HuH-7 (cell line): ENCODE measurements at regions not wholly inside any gene's neighbourhood (a gene's known extent, or its start where the extent isn't known, plus 50 kb on each side); places are given as distances from the start of the nearest gene placed in this dataset.

Source experiments
- DNase-seq: peaks from one replicate; pipeline ENCODE4 v3.0.0; 2011; ENCODE audit warnings: low spot score

DNA sequence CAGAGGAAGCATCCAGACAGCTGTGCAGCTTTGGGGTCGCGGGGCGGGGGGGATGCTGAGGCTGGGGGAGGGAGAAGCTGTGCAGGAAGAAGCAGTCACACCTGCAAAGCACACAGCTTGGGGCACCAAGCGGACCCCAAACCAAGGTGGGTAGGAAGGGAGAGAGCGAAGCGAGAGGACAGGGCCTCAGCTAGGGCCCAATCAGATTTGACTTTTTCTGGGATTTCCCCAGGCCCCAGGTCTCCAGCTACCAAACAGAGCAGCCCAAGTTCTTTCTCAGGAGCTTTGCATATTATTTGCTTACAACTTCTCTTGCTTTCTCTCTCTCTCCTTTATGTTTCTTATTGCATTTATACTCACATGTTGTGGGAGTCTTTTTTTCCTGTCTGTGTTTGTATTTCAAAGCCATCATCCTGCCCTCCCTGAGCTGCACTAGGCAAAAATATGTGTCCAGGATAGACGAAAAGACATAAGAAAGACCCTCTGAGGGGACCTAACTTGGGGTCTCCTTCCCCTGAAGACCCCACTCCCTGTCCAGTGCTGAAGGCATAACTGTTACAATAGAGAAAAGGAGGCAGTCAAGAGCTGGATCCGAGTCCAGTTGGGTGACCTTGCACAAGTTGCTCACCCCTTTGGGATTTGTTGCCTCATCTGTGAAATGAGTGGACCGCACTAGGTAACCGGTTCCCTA lies 50.6 kb upstream of the SMNDC1 start:
- DNase-seq = no peak

DNA sequence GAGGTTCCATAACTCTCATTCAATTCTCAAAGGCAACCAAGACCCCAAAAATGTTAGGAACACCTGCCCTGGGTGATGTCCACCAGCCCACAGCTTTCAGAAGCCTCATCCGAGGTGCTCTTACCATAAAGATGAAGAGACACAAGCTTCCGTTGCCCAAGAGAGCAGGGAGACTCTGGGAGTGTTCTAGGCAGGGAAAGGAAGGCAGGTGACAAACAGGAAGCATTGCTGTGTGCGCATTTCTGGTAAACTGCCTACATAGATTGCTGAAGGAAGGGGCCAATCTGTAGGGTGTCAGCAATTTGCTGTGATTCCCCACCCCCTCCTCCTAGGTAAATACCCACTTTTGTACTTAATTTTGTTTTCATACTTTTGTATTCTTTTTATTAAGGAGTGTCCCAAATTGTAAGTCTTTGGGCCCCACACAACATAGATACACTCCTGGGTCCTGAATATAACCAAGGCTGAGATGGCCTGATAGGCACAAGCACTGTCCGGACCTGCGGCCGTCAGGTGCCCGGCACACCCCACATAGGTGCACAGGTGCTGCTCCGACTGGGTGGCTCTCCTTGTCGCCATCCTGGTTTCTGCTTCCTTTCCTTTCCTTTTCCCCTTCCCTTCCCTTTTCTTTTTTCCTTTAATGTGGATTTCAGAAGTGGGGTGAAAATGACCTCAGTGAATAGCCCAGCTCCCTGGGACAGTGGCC lies 51.4 kb upstream of the SMNDC1 start:
- DNase-seq = no peak

DNA sequence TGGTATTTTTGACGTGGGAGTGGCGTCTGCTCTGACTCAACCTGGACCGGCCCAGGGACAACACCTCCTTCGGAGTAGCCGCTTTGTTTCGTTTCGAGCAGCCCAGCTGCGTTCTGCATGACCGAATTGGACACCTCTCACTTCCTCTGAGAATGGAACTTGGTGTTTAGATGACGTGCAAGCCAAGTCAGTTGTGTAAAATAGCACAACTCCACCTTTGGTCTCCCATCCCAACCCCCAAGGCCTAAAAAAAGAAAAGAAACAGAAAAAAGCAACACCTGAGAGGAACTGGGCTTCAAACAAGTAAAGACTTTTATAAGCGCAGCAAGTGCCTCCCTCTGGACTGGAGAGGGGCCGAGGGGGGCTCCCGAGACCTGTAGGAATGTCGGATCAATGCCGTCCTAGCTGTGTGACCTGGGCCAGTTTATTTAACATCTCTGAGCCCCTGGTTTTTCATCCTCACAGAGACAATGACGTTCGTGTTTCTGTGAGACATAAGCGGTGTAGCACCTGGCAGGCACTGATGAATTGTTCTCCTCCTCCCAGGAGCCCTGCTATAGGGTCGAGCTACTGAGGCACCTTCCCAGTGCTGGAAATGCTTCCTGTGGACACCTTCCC lies 52.0 kb upstream of the SMNDC1 start:
- DNase-seq = no peak

DNA sequence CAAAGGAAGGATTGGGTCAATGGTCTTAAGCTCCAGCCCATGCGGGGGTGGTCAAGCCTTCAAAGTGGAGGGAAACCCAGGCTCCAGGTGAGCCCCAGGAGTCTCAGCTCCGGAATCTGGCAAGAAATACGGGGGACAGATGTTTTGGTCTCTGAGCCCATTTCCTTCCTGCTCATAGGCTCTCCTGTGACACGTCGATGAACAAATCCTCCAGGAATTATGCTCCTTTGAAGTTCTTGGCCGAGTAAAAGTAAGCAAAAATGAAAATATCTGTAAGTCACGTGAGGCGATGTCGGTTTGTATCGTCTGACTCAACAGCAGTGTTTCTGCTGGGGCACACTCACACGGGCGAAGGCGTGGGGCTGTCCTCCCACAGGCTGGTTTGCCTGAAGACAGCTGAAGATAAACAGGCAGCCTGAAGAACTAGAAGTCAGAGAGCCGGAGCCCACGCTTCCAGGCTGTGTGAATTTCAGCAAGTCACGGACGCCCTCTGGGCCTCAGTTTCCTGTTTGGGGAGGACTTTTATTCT lies 52.6 kb upstream of the SMNDC1 start:
- no peak for DNase-seq

DNA sequence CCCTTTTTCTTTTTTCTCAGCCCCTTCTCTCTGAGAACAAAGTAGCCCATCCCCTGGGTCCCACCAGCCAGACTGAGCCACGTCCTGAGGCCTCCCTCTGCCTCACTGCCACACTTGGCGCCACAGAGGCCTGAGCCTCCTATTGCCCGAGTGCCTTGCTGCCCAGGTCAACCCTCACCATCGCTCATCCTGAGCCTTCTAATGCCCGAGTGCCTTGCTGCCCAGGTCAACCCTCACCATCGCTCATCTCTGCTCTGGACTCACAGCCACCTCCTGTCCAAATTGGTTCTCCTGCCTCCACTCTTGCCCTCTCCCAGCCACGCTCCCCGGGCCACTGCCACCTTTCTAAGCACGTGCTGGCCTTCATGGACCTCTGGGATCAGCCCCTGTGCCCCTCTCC lies 53.2 kb upstream of the SMNDC1 start:
- DNase-seq = no peak

DNA sequence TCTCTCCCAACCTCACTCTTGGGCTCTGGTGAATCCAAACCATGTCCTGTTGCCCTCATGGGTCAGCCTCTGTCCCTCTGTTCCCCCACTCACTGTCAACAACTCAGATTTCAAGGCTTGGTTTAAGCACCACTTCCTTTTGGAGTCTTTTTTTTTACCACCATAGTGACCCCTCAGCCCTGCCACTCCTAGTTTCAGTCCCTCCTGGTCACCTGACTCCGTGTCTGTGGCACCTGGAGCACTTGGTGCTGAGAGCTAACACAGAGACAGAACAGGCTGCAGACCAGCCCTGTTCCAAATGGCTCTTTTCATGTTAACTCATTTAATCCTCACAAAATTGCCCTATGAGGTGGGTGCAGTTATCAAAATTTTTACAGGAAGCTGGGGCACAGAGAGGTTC lies 53.6 kb upstream of the SMNDC1 start:
- DNase-seq = no peak

DNA sequence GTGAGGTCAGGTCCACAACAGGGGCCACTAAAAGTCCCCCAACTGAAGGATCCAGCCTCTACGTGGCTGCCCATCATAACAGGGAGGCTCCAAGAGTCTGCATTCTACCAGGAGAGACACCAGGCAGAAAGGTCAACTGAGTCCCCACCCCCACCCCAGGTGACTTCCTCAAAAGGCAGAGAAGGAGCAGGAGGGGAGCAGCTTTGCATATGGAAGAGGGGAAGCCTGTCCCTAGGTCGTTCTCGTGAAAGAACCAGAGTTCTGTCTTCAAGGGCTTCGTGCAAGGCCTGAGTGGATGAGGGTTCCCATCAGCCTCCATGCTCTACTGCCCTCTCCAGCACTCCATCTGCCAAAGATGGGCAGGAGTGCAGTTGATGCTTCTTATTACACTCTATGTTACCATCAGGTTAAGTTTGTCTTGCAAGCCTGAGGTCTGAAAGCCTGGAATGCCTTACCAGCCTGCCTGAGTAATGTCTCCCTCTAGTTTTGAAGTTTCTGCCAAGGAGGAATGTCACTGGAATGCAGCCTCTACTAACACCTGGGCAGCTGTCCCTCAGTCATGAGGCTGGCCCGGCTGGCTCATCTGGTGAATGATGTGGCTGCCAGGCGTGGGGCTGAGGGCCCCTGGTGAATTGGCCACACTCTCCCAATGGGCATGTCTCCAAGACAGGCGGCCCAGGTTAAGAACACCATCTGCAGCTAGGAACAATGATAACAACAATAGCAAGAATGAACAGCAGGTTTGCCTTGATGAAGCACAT lies 54.3 kb upstream of the SMNDC1 start:
- no peak for DNase-seq

DNA sequence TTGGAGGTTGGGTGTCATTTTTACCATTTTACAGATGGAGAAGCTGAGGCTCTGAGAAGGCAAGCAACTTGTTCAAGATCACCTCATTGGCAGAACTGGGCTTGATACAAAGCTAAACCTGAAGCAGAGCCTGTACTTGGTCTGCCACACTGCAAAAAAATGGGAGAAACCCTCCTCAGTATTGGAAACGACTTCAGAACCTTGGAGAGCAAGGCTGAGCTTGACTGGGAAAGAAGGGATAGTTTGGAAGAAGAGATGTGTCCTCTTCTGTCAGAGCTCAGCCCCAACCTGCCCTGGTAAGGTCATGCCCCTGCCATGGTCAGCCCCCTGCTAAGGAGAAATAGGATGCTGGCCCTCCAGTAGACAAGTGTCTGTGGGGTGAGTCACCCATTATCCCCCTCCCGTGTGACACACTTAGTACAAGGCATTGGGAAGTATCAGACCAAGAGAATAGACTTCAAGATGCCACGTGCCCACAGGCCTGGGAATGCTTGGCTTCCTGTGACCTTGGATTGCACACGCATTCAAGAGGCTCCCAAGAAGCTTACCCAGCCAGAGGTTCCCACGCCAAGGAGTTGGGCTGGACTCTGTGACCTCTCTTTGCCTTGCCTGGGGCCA lies 56.2 kb upstream of the SMNDC1 start:
- DNase-seq = no peak

DNA sequence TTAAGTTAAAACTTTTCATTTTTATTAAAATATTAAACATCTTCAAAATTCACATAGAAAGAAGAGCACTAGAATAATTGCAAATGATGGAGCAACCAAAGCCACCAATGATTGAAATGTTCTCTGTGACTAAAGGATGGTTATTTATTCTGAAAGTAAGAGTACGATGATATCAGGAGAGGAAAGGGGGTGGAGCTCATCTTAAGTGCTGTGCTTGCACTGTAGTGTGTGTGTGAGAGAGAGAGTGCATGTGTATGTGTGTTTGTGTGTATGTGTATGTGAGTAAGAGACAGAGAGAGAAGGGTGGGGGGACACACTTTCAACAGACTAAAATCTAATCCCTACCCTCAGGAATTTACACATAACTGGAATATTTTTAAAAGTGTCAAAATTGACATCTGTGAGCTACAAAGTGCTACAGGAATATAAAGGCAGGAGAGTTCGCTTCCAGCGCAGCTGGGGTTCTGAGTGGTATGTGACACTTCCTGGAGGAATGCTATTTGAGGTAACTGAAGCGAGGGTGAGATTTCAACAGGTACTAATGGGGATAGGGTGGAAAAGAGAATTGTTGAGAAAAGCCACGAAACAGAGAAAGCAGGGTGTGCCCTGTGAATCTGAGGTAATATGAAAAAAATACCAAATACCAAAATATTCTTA lies 57.2 kb upstream of the SMNDC1 start:
- DNase-seq = no peak

DNA sequence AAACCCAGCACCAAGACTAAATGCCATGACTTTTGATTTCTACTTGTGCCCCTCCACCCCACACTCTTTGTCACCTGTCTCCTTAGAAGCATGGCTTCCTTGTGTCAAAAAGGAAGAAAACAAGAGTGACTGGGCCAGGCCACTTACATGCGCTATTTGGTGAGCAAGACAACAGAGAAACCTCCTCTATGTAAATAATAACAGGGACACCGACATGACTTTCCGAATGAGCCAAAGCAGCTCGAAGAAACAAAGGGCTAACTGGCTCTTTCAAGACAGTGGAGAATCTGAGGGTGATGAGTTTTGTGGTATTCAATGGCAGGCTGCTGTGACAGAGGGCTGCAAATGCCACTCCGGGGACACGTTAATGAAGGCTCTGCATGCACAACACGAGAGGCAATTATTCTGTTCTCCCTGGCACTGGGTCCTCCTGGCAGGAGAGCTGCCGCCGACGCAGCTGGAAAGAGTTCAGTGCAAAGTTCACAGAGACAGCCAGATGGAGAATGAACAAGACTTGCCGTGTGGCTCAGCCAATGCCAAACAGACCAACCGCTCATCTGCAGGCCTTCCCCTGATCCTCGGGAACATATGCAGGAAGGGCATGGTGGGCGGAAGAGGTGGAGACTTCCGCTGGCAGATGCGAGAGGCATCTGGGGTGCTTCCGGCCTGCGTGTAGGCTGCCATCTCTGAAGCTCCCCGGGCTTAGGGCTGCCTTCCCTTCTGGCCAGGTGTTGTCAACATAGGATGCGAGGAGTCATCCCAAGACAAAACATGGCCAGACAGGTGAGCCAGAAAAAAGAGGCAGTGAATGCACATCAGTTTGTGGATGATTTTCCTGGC lies 59.1 kb upstream of the SMNDC1 start:
- DNase-seq = no peak

DNA sequence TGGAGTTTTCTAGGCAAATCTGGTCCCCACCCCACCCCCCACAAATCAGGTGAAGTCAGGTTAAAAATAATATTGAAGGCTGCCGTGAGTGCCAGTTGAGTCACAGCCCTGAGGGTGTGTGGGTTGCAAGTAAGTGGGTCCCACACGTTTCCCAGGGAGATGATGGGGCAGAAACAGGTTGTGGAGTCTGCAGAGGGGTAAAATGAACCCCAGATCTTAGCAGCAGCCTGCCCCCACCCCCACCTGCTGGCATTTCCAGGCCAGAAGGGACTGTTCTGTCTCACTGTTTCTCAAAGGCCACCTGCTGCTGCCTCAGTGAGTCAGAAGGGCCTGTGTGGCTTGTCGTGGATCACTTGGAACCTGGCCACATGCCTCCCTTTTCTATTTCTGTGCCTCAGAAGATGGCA lies 59.8 kb upstream of the SMNDC1 start:
- no peak for DNase-seq

DNA sequence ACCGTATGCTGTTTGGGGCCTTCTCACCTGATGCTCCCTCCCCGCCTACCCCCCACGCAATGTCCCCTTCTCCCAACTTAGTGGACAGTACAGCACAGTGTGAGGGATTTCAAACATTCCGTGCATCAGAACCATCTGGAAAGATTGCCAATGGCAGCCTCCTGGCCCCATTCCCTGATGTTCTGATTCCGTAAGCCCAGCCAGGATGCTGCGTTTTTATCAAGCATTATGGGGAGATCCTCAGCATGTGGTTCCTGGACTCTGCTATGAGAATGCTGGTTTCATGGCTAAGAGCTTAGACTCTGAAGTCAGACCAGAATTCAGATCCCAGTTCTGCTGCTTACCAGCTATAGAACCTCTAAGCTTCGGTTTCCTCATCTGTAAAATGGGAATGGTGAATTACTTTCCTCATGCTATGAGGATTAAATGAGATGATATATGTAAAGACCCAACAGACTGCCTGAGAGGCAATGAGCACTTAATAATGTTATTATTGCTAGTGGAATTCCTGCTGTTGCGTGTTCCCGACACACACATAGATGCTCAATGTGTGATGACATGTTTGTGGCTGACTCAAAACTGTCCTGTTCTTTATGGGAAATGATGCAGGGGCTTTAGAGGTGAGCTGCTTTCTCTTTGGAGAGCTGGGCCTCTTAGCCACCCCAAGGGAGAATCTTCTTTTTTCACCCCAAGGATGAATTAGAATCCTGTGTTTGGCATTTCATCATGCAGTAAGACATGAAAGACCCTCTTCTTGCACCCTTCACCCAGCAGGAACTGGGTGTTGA lies 60.8 kb upstream of the SMNDC1 start:
- DNase-seq = no peak

DNA sequence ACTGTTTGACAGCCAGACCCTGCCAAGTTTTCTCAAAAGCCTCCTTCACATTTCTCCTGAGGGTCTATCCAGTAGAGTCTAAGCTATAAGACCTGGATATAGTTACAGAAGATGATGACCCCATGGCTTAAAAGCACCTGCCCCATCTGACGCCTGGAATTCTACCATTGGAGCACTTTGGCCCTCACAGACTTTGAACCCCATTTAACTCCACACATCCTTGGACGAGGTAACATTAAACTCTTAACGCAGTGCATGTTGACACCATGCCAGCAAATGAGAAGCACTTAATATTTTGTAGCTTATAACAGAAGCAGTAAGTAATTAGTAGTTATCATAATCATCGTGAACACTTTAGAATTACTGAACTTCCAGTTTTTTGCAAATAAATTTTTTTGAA lies 61.9 kb upstream of the SMNDC1 start:
- no peak for DNase-seq

DNA sequence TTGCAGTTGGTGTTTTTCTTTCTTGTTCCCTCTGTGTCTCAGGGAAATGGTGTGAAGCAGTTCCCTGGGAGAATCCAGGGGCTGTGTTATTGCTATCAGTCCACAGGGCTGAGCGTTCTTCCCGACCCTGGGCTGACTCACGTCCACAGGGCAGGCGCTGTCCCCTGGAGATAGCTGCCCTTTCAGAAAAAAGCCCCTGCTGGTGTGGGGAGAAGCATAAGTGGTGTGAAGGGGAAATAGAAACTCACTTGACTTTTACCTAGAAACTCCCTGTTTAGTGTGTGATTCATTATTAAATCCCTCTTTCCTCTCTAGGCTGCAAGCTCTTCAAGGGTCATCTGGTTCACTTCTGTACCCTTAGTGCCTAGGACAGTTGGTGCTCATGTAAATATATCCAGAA lies 63.3 kb upstream of the SMNDC1 start:
- DNase-seq = no peak

DNA sequence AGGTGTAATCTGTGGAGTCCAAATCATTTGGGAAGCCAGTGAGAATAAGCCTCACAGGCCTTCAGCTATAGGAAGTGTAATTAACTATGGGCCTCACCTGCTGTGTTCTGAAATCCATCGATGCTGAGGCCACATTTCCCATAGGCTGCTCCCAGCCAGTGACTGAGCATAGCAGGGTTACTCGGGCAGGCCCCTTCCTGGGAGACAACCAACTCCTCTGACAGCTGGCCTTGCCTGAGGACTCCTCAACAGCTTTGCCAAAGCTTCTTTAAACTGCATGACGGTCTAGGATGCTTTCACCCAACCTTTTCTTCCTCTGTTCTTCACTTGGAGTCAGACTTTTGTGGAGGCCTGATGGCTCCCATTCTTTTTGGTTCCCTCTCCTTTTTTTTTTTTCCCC lies 63.8 kb upstream of the SMNDC1 start:
- no peak for DNase-seq

DNA sequence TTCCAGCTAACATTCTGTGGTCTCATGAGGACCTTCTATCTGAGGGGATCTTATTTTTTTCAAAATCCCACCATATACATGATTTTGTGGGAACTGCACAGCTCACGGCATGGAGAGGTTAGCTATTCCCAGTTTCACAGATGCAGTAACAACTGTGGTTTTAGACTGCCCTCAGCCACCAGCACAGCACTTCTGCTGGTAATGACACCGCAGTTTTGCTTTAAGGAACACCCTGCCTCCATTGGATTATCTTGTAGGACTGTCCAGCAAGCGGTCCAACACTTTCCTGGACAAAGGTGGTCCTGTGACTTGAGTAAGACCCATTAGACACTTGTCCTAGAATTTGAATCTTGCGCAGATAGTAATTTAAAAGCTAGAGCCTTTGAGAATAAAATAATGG lies 65.3 kb upstream of the SMNDC1 start:
- no peak for DNase-seq

DNA sequence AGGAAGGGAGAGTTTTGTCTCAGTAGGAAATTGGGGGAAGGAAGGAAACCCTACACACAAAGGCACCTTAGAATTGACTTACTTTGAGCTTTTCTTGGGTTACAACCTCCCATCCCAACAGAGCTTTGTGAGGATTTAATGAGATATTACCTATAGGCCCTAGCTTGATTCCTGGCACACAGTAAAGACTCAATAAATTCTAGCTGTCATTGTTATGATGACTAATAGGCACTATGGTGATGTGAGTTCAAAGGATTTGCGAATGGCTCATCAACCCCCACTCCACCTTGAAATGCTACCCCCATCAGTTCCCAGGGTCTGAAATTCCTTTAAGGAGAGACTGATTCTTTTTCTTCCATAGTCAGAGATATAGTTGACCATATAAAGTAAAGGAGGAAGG lies 67.9 kb upstream of the SMNDC1 start:
- no peak for DNase-seq

DNA sequence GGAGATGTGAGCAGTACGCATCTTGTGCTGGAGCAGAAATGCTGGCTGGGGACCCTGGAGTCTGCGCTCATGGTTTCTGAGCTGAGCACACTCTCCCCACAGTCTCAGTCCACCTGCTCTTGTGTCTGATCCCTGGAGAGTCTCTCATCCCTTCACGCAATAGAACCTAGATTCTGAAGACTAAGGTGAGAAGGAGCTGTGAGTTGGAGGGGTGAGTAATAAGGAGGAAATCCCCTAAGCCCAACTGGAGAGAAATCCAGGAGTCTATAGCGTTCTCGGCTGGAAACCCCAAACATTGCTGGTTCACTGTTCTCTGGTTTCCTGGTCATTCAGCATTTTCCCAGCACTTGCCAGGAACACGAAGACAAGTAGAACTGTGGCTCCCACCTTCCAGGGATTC lies 68.3 kb upstream of the SMNDC1 start:
- no peak for DNase-seq

DNA sequence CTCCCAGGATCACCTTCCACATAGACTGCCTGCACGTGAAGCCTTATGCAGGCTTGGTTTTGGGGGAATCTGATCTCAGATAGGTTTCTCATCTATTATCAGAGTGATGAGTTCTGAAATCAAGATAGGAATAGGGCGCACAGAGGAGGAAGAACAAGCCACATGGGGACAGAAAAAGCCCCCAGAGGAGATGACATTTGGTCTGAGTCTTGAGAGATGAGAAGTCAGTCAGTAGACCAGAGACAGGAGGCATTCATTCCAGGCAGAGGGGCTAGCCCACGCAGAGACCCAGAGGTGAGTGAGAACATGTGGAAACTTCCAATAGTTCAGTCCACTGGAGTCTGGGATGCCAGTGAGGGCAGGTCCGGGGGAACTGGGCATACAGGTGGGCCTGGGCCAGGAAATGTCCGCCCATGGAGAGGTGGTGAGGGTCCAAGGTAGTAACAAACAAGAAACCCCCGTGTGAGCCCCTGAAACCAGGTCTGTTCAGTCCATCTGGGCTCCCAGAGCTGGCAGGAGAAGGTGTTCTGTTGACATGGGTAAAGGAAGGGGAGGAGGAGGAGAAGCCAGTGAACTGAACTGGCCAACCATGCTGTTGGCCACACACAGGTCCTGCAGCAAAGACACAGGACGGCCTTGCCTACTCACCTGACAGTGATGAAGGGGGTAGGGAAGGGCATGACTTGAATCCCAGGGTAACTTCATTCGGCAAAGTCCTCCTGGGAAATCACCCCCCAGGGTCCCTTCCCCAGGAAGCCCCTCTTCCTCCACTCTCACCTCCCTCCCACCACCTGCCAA lies 69.3 kb upstream of the SMNDC1 start:
- DNase-seq = no peak
